COR-L47 (cell line): ENCODE measurements at regions not wholly inside any gene's neighbourhood (a gene's known extent, or its start where the extent isn't known, plus 50 kb on each side); places are given as distances from the start of the nearest gene placed in this dataset.
"Not testable (repeated sequence)": the region's sequence is repeated elsewhere in the genome, so short reads cannot be mapped to it uniquely, and the experiment has no call there.

Experiments used
- DNase-seq: peaks from one replicate; lab custom pipeline; 2025; lab: John Stamatoyannopoulos, UW

GRCh38 chr10:91745090-91745831 is 53.0 kb upstream of the TNKS2 start:
- DNase-seq: peak; percentile 27

- no peak for DNase-seq
Measured at GRCh38 chr10:91743465-91743864, 54.8 kb upstream of the TNKS2 start.

- DNase-seq: no peak
Measured at GRCh38 chr10:91742229-91742628, 56.0 kb upstream of the TNKS2 start.

GRCh38 chr10:91741356-91741755 is 56.9 kb upstream of the TNKS2 start:
- DNase-seq: no peak

GRCh38 chr10:91740353-91740924 is 57.8 kb upstream of the TNKS2 start:
- DNase-seq: no peak

- DNase-seq: not testable (repeated sequence)
Measured at GRCh38 chr10:91732265-91732664, 66.0 kb upstream of the TNKS2 start.

- not testable (repeated sequence) for DNase-seq
Measured at GRCh38 chr10:91729339-91729738, 68.9 kb upstream of the TNKS2 start.

- DNase-seq: no peak
Measured at GRCh38 chr10:91726355-91726754, 71.9 kb upstream of the TNKS2 start.

- no peak for DNase-seq
Measured at GRCh38 chr10:91724933-91725332, 73.3 kb upstream of the TNKS2 start.

- no peak for DNase-seq
Measured at GRCh38 chr10:91713461-91714072, 80.7 kb upstream of the PPP1R3C start.

- DNase-seq: no peak
Measured at GRCh38 chr10:91711885-91712680, 79.2 kb upstream of the PPP1R3C start.

- DNase-seq: peak; percentile 60
Measured at GRCh38 chr10:91709394-91709798, 76.5 kb upstream of the PPP1R3C start.

- no peak for DNase-seq
Measured at GRCh38 chr10:91708174-91708861, 75.4 kb upstream of the PPP1R3C start.

- no peak for DNase-seq
Measured at GRCh38 chr10:91707236-91707635, 74.4 kb upstream of the PPP1R3C start.

- DNase-seq: no peak
Measured at GRCh38 chr10:91705948-91706670, 73.2 kb upstream of the PPP1R3C start.

GRCh38 chr10:91702620-91703019 is 69.7 kb upstream of the PPP1R3C start:
- DNase-seq: no peak

GRCh38 chr10:91700788-91701444 is 68.0 kb upstream of the PPP1R3C start:
- DNase-seq: no peak

- no peak for DNase-seq
Measured at GRCh38 chr10:91700273-91700672, 67.4 kb upstream of the PPP1R3C start.

GRCh38 chr10:91698258-91698657 is 65.4 kb upstream of the PPP1R3C start:
- no peak for DNase-seq

GRCh38 chr10:91694170-91694794 is 61.4 kb upstream of the PPP1R3C start:
- DNase-seq: no peak
